Glutamatergic neuron (in vitro differentiated cells): ENCODE measurements at regions not wholly inside any gene's neighbourhood (a gene's known extent, or its start where the extent isn't known, plus 50 kb on each side); places are given as distances from the start of the nearest gene placed in this dataset.

Source experiments
- DNase-seq: peaks from one replicate; pipeline ENCODE4 v3.0.0; 2022
- H3K27ac Mint-ChIP-seq: one replicate; pipeline ENCODE4 v1.8.0; 2020; ENCODE audit warnings: mild to moderate bottlenecking, mixed read lengths, inconsistent platforms; ENCODE audit not compliant: unreplicated experiment
- H3K27me3 Mint-ChIP-seq: one replicate; pipeline ENCODE4 v1.8.0; 2020; ENCODE audit warnings: mild to moderate bottlenecking, moderate library complexity, mixed read lengths, inconsistent platforms; ENCODE audit not compliant: unreplicated experiment
- H3K36me3 Mint-ChIP-seq: one replicate; pipeline ENCODE4 v1.8.0; 2020; ENCODE audit warnings: mild to moderate bottlenecking, mixed read lengths, inconsistent platforms; ENCODE audit not compliant: unreplicated experiment
- H3K4me1 Mint-ChIP-seq: one replicate; pipeline ENCODE4 v1.8.0; 2020; ENCODE audit warnings: mild to moderate bottlenecking, low read depth, mixed read lengths, inconsistent platforms; ENCODE audit not compliant: unreplicated experiment
- H3K4me3 Mint-ChIP-seq: one replicate; pipeline ENCODE4 v1.8.0; 2020; ENCODE audit warnings: mild to moderate bottlenecking, mixed read lengths, inconsistent platforms; ENCODE audit not compliant: unreplicated experiment
- H3K9me3 Mint-ChIP-seq: one replicate; pipeline ENCODE4 v1.8.0; 2020; ENCODE audit warnings: mild to moderate bottlenecking, moderate library complexity, mixed read lengths, inconsistent platforms; ENCODE audit not compliant: unreplicated experiment
- CTCF ChIP-seq: fragments of 200-600 bp; sonication (generic); IDR thresholded peaks from one replicate; pipeline ENCODE4 v1.5.0; 2021; ENCODE audit not compliant: partially characterized antibody, unreplicated experiment

GRCh38 chr3:61349717-61350116 lies 98.5 kb upstream of the FHIT start:
- DNase-seq: no peak
- Mint-ChIP-seq H3K27ac (no peak overlapping the region), H3K27me3 (no peaks in the 10 kb centered on the region), H3K36me3 (no peaks in the 10 kb centered on the region), H3K9me3 (no peaks in the 10 kb centered on the region), H3K4me1 (no peaks in the 10 kb centered on the region), H3K4me3 (no peak overlapping the region)
- TF ChIP-seq CTCF: no peak

GRCh38 chr3:61350782-61351309 lies 99.6 kb upstream of the FHIT start:
- Mint-ChIP-seq H3K9me3 (no peaks in the 10 kb centered on the region), H3K36me3 (no peaks in the 10 kb centered on the region), H3K27ac (no peak overlapping the region), H3K4me1 (no peaks in the 10 kb centered on the region), H3K27me3 (no peaks in the 10 kb centered on the region), H3K4me3 (no peak overlapping the region)
- TF ChIP-seq CTCF: no peak
- no peak for DNase-seq

GRCh38 chr3:61352306-61352705 lies 101.1 kb upstream of the FHIT start:
- no peak for TF ChIP-seq CTCF
- Mint-ChIP-seq H3K4me1 (no peaks in the 10 kb centered on the region), H3K36me3 (no peaks in the 10 kb centered on the region), H3K9me3 (no peaks in the 10 kb centered on the region), H3K27me3 (no peaks in the 10 kb centered on the region), H3K4me3 (no peak overlapping the region), H3K27ac (no peak overlapping the region)
- DNase-seq: no peak

- no peak for DNase-seq
Measured at GRCh38 chr3:61353382-61353781, 102.1 kb upstream of the FHIT start.

GRCh38 chr3:61354604-61355003 lies 103.4 kb upstream of the FHIT start:
- Mint-ChIP-seq H3K4me1 (no peaks in the 10 kb centered on the region), H3K9me3 (no peaks in the 10 kb centered on the region), H3K27ac (no peak overlapping the region), H3K4me3 (no peak overlapping the region), H3K27me3 (no peaks in the 10 kb centered on the region), H3K36me3 (no peaks in the 10 kb centered on the region)
- no peak for TF ChIP-seq CTCF
- DNase-seq: no peak

More at GRCh38 chr3:61353382-61353781, 102.1 kb upstream of the FHIT start:
- TF ChIP-seq CTCF: no peak
- Mint-ChIP-seq H3K27ac (no peak overlapping the region), H3K27me3 (no peaks in the 10 kb centered on the region), H3K36me3 (no peaks in the 10 kb centered on the region), H3K9me3 (no peaks in the 10 kb centered on the region), H3K4me3 (no peak overlapping the region), H3K4me1 (no peaks in the 10 kb centered on the region)
